GM18502 (cell line): ENCODE measurements at regions not wholly inside any gene's neighbourhood (a gene's known extent, or its start where the extent isn't known, plus 50 kb on each side); places are given as distances from the start of the nearest gene placed in this dataset.

Experiments
- ATAC-seq: cut with Tn5 transposase; IDR thresholded peaks from one replicate; pipeline ENCODE4 v1.9.1; 2021; ENCODE audit warnings: mild to moderate bottlenecking; ENCODE audit not compliant: unreplicated experiment, poor library complexity

DNA sequence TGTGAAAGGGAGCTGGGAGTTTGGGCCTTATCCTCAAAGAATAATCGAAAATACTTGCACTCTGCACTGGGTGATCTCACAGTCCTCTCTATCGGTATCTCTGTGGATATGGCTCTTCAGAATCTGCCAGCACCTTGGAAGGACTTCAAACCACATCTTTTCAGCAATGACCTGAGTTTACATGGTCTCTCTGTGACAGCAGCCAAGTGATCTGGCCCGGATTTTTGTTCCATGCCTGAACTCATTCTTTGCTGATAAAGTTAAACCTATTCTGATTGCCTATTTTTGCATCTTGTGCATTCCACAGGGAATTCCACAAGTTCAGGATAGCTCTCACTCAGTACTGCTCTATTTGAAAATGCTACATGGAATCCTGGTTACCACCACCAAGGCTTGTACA lies 98.9 kb downstream of the HDGFL1 start:
- no peak for ATAC-seq

DNA sequence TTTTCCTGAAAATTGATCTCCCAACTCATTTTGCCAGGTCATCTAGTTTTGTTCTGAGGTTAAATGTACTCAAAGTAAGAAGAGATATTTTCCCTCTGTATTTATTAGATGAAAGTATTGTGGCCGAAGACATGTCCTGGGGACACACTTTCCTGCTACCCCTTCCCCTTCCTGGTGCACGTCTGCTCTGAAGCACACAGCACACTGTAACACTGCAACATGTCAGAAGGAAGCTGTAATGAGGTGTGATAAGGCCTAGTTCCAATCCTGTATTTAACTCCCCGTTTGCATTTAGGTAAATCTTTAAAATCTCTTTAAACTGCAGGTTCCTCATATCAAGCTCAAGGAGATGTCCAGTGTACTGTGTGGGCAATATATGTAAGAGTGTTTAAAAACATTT lies 99.4 kb downstream of the HDGFL1 start:
- ATAC-seq: no peak

DNA sequence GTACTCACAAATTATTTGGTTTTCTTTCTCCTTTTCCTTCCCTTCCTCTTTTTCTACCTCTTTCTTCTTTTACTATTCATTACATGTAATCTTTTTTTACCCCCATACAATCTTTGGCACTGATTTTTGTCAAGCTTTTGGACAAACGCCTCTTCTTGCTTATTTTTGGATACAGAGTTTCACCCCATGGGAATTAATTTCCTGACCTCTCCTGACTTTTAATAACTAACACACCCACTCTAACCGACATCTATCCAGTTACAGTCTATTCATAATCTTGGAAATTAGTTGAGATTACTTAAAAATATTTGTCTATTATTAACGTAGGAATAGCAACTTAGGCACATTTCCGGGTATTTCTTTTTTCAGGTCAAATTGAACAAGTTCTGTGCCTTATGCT lies 101.2 kb downstream of the HDGFL1 start:
- no peak for ATAC-seq

DNA sequence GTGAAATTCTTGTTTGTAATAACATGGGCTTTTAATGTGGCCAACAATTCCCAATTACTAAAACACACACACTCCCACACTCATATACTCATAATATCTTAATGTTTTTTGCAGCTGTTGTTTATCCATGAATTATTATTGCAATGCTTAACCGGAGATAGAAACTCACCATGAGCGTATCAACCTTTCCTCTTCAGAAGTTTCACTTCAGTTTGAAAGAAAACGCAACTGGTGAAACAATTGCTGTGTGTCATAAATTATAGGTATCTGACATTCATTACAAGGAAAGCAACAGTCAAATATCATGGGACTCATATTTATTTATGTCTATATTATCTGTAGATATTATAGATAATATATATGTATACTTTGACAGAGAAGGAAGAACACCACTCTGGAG lies 104.1 kb downstream of the HDGFL1 start:
- ATAC-seq: no peak

DNA sequence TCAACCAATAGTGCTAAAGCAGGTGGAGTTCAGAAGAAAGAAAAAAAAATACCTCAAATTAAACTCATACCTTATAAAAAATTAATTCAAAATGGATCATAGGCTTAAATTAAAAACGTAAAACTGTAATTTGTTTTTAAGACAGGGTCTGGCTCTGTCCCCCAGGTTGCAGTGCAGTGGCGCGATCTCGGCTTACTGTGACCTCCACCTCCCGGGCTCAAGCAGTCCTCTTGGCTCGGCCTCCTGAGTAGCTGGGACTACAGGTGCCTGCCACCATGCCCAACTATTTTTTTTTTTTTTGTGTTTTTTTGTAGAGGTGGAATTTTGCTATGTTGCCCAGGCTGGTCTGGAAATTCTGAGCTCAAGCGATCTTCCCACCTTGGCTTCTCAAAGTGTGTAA lies 111.6 kb downstream of the HDGFL1 start:
- no peak for ATAC-seq

DNA sequence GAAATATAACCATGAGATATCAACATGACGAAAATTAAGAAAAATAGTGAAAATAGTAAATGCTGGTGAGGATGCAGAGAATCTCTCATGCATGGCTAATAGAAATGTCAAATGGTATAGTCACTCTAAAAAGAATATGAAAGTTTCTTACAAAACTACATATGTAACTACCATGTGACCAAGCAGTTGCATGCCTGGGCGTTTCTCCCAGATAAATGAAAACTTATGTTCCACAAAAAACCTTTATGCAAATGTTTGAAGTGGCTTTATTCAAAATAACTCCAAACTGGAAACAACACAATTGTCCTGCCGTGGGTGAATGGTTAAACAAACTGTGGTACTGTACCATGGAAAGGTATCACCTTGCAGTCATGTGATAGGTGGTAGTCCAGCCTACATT lies 112.4 kb downstream of the HDGFL1 start:
- ATAC-seq: no peak

DNA sequence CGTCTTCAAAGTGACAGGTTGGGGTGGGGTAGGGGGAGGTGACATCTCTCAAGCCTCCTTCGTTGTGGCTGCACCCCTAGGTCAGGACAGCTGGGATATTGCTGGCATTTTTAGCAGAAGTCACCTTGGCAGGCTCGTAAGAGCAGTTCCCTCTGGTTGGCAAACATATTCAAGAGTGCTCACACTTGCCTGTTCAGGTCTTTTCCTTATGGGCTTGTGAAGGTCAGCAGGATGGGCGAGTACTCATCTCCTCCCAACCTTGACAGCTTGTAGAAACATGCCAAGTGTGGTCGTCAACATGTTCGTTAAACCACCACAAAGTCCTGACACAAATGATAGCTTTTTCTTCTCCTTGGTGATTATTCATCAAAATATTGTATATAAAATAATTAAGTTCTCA lies 113.6 kb downstream of the HDGFL1 start:
- no peak for ATAC-seq

DNA sequence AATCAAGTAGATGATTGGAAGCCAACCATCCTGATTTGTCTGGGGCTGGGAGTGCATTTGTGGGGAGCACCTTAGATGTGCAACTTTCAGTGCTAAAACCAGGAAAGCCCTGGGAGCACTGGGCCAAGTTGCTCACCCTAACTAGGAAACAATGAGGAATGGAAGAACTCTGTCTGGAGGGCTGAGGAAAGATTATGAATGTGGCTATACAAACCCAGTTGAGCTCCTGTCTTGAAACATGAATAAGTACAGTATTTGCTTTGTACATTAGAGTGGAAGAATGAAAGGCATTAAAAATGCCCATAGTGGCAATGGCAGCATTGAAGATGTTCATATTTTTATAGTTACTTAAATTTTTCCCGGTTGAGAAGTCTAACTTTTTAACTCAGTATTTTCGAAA lies 121.1 kb downstream of the HDGFL1 start:
- ATAC-seq: no peak

DNA sequence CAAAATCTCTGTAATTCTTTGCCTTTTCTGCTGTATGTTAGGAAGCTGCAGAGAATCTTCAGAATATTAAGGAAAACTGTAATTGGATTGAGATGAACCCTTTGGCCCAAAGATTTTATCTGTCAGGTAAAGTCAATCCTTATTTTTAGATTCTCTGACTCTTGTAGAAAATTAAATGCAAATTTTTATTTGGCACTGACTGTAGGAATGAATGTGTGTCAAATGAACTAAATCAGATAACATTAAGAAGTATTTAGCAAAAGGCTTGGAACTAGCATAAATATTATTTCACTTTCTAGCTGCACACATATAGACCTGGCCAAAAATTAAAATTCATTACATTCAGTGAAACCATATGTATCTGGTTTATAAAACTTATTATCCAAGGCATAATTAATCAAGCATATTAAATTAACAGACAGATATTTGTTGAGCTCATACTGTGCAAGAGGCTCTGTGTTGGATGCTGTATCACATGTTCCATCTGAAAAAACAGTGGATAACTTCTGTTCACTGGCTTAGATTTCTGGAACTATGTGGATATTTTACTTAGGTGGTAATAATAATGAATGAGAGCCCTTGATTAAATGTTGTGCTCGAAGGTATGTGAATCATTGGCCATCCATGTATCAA lies 124.8 kb downstream of the HDGFL1 start:
- no peak for ATAC-seq

DNA sequence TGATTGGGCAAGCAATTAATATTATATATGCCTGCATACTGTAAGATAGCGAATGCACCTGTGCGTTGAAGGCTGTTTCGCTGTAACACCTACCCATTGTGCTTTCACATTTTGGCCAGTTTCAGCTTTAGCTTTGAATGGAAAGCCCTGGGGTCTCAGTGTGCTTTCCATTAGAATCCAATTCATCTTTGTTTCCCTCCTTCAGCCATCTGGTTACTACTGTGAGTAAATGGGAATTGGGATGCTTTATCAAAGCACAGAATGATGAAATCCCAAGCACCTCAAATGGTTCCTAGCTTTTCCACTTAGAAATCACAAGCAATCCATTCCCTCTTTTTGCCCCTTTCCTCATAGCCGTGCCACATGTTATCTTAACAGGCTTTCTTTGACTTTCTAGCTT lies 127.1 kb downstream of the HDGFL1 start:
- ATAC-seq: no peak

DNA sequence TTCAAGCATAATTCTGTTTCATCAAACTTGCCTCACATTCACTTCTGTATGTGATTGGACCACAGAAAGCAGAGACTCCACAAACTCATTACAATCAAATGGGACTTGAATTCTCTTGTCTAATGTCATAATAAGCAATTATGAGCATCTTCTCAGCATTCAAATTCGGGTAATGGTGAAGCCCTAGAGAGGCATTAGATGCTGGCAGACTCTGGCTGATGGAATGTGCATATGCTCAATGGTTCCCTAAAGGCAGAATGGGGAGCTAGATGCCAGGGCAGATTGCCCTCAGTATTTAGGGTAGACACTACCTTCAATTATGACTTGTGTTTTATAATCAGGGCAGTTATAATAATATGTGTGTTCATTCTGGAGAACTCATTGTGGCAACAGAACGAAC lies 127.9 kb downstream of the HDGFL1 start:
- ATAC-seq: no peak

DNA sequence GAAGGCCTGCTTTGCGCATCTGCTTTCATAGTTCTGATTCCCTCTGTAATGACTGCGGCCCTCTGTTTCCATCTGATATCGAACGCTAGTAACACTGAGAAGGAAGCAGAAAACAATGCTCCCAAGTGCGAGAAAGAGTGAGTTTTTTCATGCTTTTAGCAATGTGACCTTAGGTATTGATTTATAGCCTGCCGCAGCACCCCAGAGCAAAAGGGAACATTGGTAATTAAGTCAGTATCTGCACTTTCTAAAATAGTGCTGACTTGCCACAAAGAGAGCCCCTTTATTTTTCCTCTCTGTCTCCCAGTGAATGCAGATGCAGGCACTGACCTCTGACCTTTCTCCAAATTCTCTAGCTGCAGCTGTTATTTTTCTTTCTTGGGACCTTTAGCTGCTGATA lies 129.8 kb downstream of the HDGFL1 start:
- no peak for ATAC-seq

DNA sequence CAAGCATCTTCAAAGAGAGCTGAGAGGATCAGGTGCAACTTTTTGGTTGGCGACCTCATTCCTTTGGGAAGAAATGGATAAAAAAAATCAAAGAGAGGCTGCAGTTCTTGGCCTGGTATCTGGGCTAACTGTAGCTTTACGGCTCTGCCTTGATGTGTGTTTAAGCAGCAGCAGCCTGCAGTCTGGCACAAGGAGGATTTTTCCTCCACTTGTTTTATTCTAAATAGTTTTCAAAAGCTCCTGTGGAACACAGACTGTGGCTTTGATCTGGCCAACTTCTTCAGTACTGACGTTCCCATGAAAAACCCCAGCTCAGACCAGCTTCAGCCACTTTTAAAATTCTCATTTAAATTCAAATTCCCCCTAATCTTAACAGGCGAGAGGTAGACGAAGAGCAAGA lies 137.3 kb downstream of the HDGFL1 start:
- ATAC-seq: no peak

DNA sequence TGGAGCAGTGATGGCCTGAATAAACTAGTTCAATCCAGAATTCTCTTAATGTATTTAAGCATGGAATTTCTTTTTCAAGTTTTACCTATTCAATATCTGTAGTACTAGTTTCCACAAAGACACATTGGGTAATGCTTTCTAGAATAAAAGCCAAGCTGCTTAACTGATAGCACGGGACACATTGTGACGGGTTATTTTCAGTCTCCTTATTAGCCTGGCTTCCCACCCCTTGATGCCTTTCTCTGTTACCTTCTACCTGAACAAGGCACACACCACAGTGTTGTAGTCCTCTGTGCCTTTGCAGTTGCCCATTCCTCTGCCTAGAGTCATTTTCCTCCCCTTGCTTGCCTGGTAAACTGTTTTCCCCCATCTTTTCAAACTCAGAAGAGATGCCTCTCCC lies 139.1 kb downstream of the HDGFL1 start:
- ATAC-seq: no peak

DNA sequence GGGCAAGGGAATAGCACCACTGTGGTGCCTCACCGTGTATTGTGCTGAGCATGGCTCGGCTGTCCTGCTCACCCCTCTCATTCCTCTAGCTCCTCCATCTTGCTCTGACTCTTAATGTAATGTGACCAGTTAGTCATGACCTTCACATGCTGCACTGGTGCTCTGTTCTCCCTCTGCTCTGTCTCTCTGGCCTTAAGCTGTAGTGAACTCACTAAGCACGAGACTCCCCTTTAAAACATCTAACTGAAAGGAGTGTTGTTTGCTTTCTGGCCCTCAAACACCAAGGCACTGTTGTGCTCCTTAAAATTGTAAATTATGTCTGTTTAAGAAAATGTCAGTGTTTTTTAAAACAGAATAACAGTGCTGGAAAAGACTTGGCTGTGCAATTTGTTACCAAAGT lies 140.4 kb downstream of the HDGFL1 start:
- ATAC-seq: no peak

DNA sequence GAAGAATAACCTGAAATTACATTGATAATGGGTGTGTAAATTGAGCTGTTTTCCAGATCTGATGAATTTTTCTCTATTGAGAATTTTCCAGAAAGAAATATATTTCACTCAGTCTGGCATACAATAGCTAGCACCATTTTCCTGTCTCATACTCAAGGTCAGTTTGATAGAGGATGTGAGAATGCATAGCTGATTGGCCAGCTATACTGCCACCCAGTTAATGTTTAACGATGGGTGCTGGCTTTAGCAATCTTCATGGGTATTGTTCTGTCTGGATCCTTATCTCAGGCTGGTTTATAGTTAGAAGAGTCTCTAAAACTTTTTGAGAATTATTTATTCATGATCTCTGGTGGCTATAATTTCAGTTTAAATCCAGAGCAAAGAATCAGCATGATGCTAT lies 147.4 kb downstream of the HDGFL1 start:
- ATAC-seq: no peak

DNA sequence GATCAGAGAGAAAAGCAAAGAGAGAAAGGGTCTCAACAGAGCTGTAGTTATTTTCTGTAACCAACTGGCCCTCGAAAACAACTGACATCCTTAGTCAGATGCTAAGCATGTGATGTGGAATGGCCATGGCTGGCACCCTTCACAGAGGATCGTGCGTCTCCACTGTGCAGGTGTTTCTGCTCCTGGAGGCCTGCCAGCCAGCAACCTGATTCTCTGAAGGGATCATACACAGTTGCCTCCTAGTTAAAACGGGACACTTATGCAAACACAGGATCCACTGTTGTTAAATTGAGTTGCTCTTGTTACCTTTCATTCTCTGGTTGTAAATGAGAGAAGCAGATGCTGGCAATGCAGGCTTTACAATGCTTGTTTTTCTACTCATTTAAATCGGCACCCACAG lies 148.5 kb downstream of the HDGFL1 start:
- no peak for ATAC-seq

DNA sequence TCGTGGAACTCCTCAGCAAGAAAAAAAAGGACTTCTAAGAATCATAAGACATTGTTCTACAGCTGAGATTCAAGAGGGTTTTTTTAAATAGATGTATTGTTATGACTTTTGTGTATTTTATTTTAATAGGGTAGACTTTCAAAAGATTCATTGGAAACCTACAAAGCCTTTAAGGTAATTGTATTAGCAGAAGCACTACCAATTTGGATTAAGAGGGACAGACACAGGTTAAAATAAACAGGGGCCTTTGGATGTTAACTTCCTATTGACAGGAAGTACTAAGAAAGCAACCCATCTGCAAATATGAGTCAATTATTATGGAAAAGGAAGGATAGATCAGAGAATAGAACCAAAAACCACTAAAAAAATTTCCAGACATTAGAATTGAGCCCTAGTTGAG lies 153.5 kb downstream of the HDGFL1 start:
- no peak for ATAC-seq

DNA sequence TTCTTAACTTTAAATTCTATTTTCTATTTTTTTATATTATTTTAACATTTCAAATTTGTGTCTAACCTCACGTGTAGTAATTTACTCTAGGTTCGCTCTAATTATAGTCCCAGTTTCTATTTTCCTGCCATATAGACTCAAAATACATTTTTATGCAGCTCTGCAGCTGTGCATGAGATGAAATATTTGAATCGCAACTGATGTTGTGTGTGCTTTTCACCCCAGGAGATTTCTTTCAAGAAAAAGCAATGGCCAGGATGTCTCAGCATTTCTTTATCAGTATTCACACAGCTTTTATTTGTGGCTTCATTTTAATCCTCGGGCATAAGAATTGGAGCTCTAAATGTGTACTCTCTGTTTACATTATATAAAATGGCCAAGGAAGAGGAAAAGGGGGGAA lies 157.6 kb downstream of the HDGFL1 start:
- ATAC-seq: no peak

DNA sequence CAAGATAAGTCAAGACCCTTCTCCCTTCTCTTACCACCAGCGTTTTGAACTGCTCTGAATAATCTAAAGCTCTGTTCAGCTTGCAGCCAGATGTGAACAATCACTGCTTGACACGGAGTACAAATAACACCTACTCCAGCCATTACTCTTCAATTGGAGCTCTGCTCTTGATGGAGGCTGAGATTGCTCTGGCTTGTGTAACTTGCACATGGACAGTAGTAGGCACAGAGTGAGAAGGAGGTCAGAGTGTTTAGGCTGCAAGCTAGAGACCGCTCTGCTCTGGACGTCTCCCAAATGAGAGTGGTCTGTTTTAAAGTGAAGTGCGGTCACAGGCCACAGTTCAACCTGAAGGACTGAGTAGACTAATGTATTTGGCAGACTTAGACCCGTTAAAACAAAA lies 158.3 kb downstream of the HDGFL1 start:
- no peak for ATAC-seq

DNA sequence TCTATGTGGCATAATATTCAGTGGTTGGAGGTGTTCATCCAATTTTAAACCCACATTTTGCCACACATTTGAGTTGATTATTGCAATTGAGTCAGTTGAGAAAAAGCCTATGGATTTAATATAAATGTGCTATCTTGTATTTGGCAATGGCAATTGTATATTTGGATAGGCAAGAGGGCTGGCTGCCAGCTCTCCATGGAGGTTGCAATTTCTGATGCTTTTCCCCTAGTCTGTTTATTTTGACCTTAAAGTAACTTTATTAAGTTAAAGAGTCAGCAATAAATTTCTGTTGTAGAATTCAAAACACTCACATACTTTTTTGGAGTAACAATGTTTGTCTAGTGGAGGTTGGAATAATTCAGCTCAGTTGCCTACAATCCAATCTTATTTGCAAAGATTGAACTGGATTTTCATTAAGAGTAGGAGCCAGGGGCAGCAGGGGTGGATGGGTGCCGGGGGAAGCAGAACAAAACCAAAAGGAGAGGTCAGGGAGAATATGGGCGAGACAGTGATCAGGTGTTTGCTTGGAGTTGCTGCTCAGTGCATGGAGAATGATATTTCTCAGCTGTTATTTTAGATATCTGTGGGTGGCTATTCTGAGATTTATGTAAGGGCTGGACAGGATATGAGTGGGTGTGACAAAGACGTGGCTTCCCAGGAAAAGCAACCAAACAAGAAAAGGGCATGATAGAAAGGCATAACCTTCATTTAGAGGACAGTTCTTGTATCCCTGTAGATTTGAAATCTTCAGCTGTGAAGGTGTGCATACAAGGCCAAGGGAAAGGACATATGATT lies 163.0 kb downstream of the HDGFL1 start:
- no peak for ATAC-seq

DNA sequence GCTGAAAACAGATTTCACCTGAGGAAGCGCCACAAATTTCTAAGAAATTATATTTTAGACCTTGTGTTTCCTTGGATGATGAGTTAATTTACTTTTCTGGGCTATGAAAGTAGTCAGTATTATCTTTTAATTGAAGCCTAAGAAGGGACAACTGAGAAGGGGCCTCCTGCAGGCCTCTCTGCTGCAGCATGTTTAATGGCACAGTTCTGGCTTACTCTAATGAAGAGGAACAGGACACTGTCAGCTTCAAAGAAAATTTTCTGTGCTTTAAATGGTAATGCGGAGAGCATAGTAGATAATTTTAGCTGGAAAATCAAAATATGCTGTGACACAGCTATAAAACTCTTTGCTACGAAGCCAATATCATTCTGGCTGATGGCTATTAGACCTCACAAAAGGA lies 167.4 kb downstream of the HDGFL1 start:
- no peak for ATAC-seq
